K562 (cell line): ENCODE measurements at regions not wholly inside any gene's neighbourhood (a gene's known extent, or its start where the extent isn't known, plus 50 kb on each side); places are given as distances from the start of the nearest gene placed in this dataset.
A peak's percentile ranks its signal among the peaks of the same experiment; 100 is the strongest.

ENCODE experiments used
- ATAC-seq: fragments of 200-7000 bp; cut with Tn5 transposase; 3 replicates; pipeline ENCODE4 v1.9.1; 2020; ENCODE audit warnings: moderate library complexity
- BruUV-seq: library from RNA; stranded (reverse); fragments of 400-500 nt; replicated peaks from 2 replicates; lab custom pipeline; 2021; lab: Mats Ljungman, UMichigan
- CTCF ChIA-PET: fragments of 300-600 bp; formaldehyde crosslinking; extraction: SDS; loops from one replicate; lab custom pipeline; 2021; ENCODE audit warnings: low intra/inter-chr PET ratio; lab: Yijun Ruan, JAX
- POLR2A ChIA-PET: fragments of 300-600, 350-650 bp; sonication (Branson Sonifier 250); formaldehyde crosslinking; extraction: SDS; loops from one replicate; lab custom pipeline; 2021; ENCODE audit warnings: antibody characterized with exemption, inconsistent platforms; lab: Yijun Ruan, JAX
- DNase-seq, 4 experiments: peaks; one replicate each; pipeline versions ENCODE4 v3.0.0 to v3.0.0-alpha.2; 2011 to 2018; ENCODE audit warnings: low spot score in 3 of 4, mixed read lengths in 3 of 4; ENCODE audit errors: extremely low read depth in 1 of 4
- FAIRE-seq: peaks from 2 replicates; lab custom pipeline; 2011; peaks lifted over from hg19 to GRCh38; lab: Jason Lieb, UNC
- H2AFZ ChIP-seq: 2 replicates; pipeline ENCODE4 v1.6.0; 2011; ENCODE audit warnings: low read depth, low read length, control low read depth, inconsistent platforms
- H3K27ac ChIP-seq: fragments of 200-600 bp; 3 replicates; pipeline ENCODE4 v1.8.0; 2011; ENCODE audit warnings: low read depth, mild to moderate bottlenecking, control low read depth, inconsistent platforms, low read length, moderate library complexity, mixed read lengths; ENCODE audit errors: extremely low read depth
- H3K27me3 ChIP-seq, 2 experiments: fragments of 300-600 bp in 1 of 2; 2 replicates in 1 of 2; 3 replicates in 1 of 2; pipeline versions ENCODE4 v1.6.0 to v1.8.0; 2011; ENCODE audit warnings: inconsistent platforms in 2 of 2, low read length in 2 of 2, mild to moderate bottlenecking in 1 of 2, mixed read lengths in 1 of 2, moderate library complexity in 1 of 2; ENCODE audit not compliant: control insufficient read depth in 2 of 2, insufficient read depth in 2 of 2
- H3K36me3 ChIP-seq: fragments of 300-600 bp; 3 replicates; pipeline ENCODE4 v1.8.0; 2011; ENCODE audit warnings: mild to moderate bottlenecking, low read length, inconsistent platforms; ENCODE audit not compliant: control insufficient read depth, insufficient read depth
- H3K4me1 ChIP-seq, 2 experiments: fragments of 200-600 bp in 1 of 2; replicated peaks in 1 of 2; 2 replicates in 1 of 2; 3 replicates in 1 of 2; pipeline versions ENCODE4 v1.5.1 to v1.8.0; 2011; ENCODE audit warnings: inconsistent platforms in 2 of 2, low read length in 2 of 2, mild to moderate bottlenecking in 1 of 2, mixed read lengths in 1 of 2, moderate library complexity in 1 of 2; ENCODE audit not compliant: control insufficient read depth in 2 of 2, insufficient read depth in 2 of 2
- H3K4me2 ChIP-seq: 2 replicates; pipeline ENCODE4 v1.6.1; 2011; ENCODE audit warnings: low read length, control low read depth, inconsistent platforms, mixed read lengths; ENCODE audit not compliant: insufficient read depth
- H3K4me3 ChIP-seq: fragments of 200-600 bp; sonication (generic), shearing (Covaris generic); 2 replicates; pipeline ENCODE4 v1.5.1; 2016; ENCODE audit warnings: control low read depth, inconsistent platforms
- H3K79me2 ChIP-seq: fragments of 200-600 bp; 3 replicates; pipeline ENCODE4 v1.8.0; 2011; ENCODE audit warnings: low read length, inconsistent platforms; ENCODE audit not compliant: control insufficient read depth, insufficient read depth
- H3K9ac ChIP-seq, 2 experiments: 2 replicates each; pipeline versions ENCODE4 v1.6.0 to v1.6.1; 2011; ENCODE audit warnings: low read depth in 2 of 2, low read length in 2 of 2, control low read depth in 1 of 2, inconsistent platforms in 1 of 2, mild to moderate bottlenecking in 1 of 2, mixed read lengths in 1 of 2; ENCODE audit not compliant: insufficient read depth in 1 of 2
- H3K9me1 ChIP-seq: one replicate; pipeline ENCODE4 v1.6.0; 2011; ENCODE audit warnings: inconsistent platforms, mild to moderate bottlenecking, low read length, moderate library complexity; ENCODE audit not compliant: control insufficient read depth, insufficient read depth
- H3K9me3 ChIP-seq: replicated peaks from 2 replicates; pipeline ENCODE4 v1.5.1; 2011; ENCODE audit warnings: low read depth, low read length, inconsistent platforms; ENCODE audit not compliant: control insufficient read depth, insufficient read depth
- H4K20me1 ChIP-seq: replicated peaks from 2 replicates; pipeline ENCODE4 v1.6.1; 2011; ENCODE audit warnings: low read length, inconsistent platforms, mixed read lengths; ENCODE audit not compliant: control insufficient read depth, insufficient read depth
- JUND ChIP-seq, 2 experiments: IDR thresholded peaks; 2 replicates in 1 of 2; 3 replicates in 1 of 2; pipeline ENCODE4 v1.6.1; 2011; ENCODE audit warnings: borderline replicate concordance in 2 of 2, low read depth in 2 of 2, low read length in 2 of 2, improper control_type of control experiment in 1 of 2, missing biosample characterization in 1 of 2, missing genetic modification characterization in 1 of 2, missing genetic modification reagents in 1 of 2
- NRF1 ChIP-seq, 2 experiments: fragments of 450-650 bp; IDR thresholded peaks in 1 of 2; conservative IDR thresholded peaks in 1 of 2; 2 replicates each; pipeline ENCODE4 v1.6.1; 2014; ENCODE audit warnings: mild to moderate bottlenecking in 2 of 2
- SNRNP70 ChIP-seq: fragments of 200-400 bp; formaldehyde crosslinking; optimal IDR thresholded peaks from 2 replicates; pipeline ENCODE3; 2017; ENCODE audit warnings: low read depth, low read length
- ZNF175 ChIP-seq: fragments of 200-800 bp; sonication (Bioruptor generic); IDR thresholded peaks from 2 replicates; pipeline ENCODE4 v1.6.1; 2016; ENCODE audit warnings: low read depth, mild to moderate bottlenecking, missing genetic modification characterization, missing compliant biosample characterization
- ZNF589 ChIP-seq: fragments of 200-800 bp; sonication (Bioruptor generic); IDR thresholded peaks from 2 replicates; pipeline ENCODE4 v1.6.1; 2016; ENCODE audit warnings: low read depth, missing genetic modification characterization, missing compliant biosample characterization
- ZNF766 ChIP-seq: fragments of 200-800 bp; sonication (Bioruptor generic); conservative IDR thresholded peaks from 2 replicates; pipeline ENCODE4 v1.6.1; 2016; ENCODE audit warnings: missing genetic modification characterization, missing compliant biosample characterization
- WGBS: fragments of 100-300 bp; shearing (Covaris generic); methylation state at CpG from one replicate; pipeline ENCODE4 v1.1.6; 2016; ENCODE audit warnings: low coverage, mixed read lengths; ENCODE audit not compliant: insufficient coverage; ENCODE audit errors: missing lambda C conversion rate; 5-methylcytosine and 5-hydroxymethylcytosine counted together
- in situ Hi-C: fragments of 300-500 bp; cut with MboI; formaldehyde crosslinking; loops from 4 replicates; pipeline ENCODE4 v1.15.0; 2018; ENCODE audit warnings: inconsistent platforms, mixed read lengths
- intact Hi-C: fragments of 100-400 bp; cut with micrococcal nuclease; formaldehyde crosslinking; loops from 2 replicates; pipeline ENCODE4 v1.14.2; 2022
- TF ChIP-seq, protein P1 (sequence below): fragments of 200-800 bp; sonication (Bioruptor generic); IDR thresholded peaks from 2 replicates; pipeline ENCODE4 v1.6.1; 2017; ENCODE audit warnings: missing genetic modification characterization, missing compliant biosample characterization
- TF ChIP-seq, protein P2 (sequence below): fragments of 150-350 bp; conservative IDR thresholded peaks from 2 replicates; pipeline ENCODE4 v1.6.1; 2014; ENCODE audit warnings: low read length
- TF ChIP-seq, protein P3 (sequence below): fragments of 450-650 bp; IDR thresholded peaks from 2 replicates; pipeline ENCODE4 v1.6.1; 2017; ENCODE audit warnings: antibody characterized with exemption, mild to moderate bottlenecking

DNA sequence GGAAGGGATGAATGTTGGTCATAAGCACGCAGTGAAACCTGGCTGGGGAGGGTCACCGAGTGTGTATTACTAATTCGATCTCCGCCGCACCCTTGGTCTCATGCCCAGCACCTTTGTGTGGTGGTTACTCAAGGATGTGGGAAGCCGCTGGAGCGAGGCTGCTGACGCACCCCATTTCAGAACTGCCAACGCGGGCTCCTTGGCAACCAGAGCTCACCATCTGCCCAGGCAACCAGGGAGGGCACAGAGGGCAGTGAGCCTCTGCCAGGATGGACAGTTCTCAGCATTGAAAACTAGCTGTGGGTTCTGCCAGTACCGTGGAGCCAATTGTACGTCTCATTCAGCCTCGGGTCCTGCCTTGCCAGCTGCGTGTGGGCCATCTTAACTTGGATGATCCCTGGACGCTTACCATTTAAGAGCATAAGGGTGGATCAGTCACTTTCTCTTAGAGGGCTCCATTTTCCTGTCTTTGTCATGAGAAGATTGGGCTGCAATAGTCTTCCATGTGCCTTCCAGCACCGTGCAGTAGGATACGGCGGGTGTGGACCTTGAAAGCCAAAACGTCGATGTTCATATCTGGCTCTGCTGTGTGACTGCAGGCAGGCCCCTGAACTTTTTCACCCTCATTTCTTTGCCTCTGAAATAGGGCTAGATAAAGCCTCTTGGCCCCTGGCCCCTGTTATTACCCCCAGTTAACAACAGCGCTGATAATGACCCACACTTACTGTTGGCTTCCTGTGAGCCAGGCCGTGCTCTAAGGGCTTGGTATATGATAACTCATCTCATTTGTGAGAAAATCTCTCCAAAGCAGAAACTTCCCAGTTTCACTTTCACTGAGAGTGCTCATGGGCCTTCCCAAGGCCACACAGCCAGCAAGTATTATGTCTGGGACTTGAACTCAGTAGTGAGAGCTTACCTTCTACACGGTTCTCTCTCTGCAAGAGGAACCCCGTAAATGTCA is 238.8 kb downstream of the OPA1 start:
- Histone ChIP-seq H3K27me3 (no peaks in the 10 kb centered on the region), H3K79me2 (no peaks in the 10 kb centered on the region), H4K20me1 (no peaks in the 10 kb centered on the region), H3K9me3 (no peaks in the 10 kb centered on the region), H3K4me1 (peaks cover 15 to 26% of the 10 kb centered on the region in 2 experiments), H3K9ac (peak overlapping the region; percentile 31 to 50; a peak in 3 of 4 replicates), H3K9me1 (no peaks in the 10 kb centered on the region), H2AFZ (peak overlapping the region; percentile 86), H3K4me3 (no peak overlapping the region), H3K27ac (peak overlapping the region; percentile 43; the same call in 2 of the 3 replicates), H3K4me2 (peak overlapping the region; percentile 35), H3K36me3 (no peaks in the 10 kb centered on the region)
- DNase-seq (peak in 1 of 4 experiments; percentile 58), FAIRE-seq (no peak), ATAC-seq (peak; percentile 31)
- in situ Hi-C loops, result no loop called here
- WGBS, result 68% methylated on average over 21 of the region's 24 CpGs
- ChIA-PET CTCF (no interaction called here), POLR2A (interaction anchor here (1.0 to 2.0 kb wide), 3 partner anchors 12 to 174 kb away, joined by 3 to 4 read pairs (median 3); no protein-coding TSS in a partner anchor)
- no TSS peak for BruUV-seq
- intact Hi-C loops, result no loop called here
- TF ChIP-seq JUND (IDR thresholded peaks at IDR 0.05; ENCODE audit: borderline replicate concordance, low read depth, low read length) (no peak), JUND (tag; IDR thresholded peaks at IDR 0.05; ENCODE audit: borderline replicate concordance, low read depth, low read length) (no peak; the same call in 2 of the 3 replicates), ZNF175 (0 out of 2 replicates have a peak, but pooled peaks have one; percentile 33), ZNF589 (CRISPR knock-in tag) (0 out of 2 replicates have a peak, but pooled peaks have one; percentile 39), ZNF766 (CRISPR knock-in tag) (no peak), SNRNP70 (no peak), NRF1 (conservative IDR thresholded peaks at IDR 0.05 in 1 of 2, IDR thresholded peaks at IDR 0.05 in 1 of 2) (no peak)
- TF ChIP-seq, protein P1, sequence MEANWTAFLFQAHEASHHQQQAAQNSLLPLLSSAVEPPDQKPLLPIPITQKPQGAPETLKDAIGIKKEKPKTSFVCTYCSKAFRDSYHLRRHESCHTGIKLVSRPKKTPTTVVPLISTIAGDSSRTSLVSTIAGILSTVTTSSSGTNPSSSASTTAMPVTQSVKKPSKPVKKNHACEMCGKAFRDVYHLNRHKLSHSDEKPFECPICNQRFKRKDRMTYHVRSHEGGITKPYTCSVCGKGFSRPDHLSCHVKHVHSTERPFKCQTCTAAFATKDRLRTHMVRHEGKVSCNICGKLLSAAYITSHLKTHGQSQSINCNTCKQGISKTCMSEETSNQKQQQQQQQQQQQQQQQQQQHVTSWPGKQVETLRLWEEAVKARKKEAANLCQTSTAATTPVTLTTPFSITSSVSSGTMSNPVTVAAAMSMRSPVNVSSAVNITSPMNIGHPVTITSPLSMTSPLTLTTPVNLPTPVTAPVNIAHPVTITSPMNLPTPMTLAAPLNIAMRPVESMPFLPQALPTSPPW (CRISPR knock-in tag), result no peak
- TF ChIP-seq, protein P2, sequence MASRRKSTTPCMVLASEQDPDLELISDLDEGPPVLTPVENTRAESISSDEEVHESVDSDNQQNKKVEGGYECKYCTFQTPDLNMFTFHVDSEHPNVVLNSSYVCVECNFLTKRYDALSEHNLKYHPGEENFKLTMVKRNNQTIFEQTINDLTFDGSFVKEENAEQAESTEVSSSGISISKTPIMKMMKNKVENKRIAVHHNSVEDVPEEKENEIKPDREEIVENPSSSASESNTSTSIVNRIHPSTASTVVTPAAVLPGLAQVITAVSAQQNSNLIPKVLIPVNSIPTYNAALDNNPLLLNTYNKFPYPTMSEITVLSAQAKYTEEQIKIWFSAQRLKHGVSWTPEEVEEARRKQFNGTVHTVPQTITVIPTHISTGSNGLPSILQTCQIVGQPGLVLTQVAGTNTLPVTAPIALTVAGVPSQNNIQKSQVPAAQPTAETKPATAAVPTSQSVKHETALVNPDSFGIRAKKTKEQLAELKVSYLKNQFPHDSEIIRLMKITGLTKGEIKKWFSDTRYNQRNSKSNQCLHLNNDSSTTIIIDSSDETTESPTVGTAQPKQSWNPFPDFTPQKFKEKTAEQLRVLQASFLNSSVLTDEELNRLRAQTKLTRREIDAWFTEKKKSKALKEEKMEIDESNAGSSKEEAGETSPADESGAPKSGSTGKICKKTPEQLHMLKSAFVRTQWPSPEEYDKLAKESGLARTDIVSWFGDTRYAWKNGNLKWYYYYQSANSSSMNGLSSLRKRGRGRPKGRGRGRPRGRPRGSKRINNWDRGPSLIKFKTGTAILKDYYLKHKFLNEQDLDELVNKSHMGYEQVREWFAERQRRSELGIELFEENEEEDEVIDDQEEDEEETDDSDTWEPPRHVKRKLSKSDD, result no peak
- TF ChIP-seq, protein P3, sequence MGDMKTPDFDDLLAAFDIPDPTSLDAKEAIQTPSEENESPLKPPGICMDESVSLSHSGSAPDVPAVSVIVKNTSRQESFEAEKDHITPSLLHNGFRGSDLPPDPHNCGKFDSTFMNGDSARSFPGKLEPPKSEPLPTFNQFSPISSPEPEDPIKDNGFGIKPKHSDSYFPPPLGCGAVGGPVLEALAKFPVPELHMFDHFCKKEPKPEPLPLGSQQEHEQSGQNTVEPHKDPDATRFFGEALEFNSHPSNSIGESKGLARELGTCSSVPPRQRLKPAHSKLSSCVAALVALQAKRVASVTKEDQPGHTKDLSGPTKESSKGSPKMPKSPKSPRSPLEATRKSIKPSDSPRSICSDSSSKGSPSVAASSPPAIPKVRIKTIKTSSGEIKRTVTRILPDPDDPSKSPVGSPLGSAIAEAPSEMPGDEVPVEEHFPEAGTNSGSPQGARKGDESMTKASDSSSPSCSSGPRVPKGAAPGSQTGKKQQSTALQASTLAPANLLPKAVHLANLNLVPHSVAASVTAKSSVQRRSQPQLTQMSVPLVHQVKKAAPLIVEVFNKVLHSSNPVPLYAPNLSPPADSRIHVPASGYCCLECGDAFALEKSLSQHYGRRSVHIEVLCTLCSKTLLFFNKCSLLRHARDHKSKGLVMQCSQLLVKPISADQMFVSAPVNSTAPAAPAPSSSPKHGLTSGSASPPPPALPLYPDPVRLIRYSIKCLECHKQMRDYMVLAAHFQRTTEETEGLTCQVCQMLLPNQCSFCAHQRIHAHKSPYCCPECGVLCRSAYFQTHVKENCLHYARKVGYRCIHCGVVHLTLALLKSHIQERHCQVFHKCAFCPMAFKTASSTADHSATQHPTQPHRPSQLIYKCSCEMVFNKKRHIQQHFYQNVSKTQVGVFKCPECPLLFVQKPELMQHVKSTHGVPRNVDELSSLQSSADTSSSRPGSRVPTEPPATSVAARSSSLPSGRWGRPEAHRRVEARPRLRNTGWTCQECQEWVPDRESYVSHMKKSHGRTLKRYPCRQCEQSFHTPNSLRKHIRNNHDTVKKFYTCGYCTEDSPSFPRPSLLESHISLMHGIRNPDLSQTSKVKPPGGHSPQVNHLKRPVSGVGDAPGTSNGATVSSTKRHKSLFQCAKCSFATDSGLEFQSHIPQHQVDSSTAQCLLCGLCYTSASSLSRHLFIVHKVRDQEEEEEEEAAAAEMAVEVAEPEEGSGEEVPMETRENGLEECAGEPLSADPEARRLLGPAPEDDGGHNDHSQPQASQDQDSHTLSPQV, result peak; percentile 67
